OCI-LY7 (cell line): ENCODE measurements at regions not wholly inside any gene's neighbourhood (a gene's known extent, or its start where the extent isn't known, plus 50 kb on each side); places are given as distances from the start of the nearest gene placed in this dataset.

Source experiments
- CTCF ChIP-seq: fragments of 200-600 bp; sonication (generic); conservative IDR thresholded peaks from 2 replicates; pipeline ENCODE4 v1.5.1; 2014; ENCODE audit warnings: mild to moderate bottlenecking, antibody characterized with exemption, low read length, moderate library complexity, mixed read lengths
- EZH2phosphoT487 ChIP-seq: fragments of 200-600 bp; sonication (generic); IDR thresholded peaks from 2 replicates; pipeline ENCODE4 v1.6.1; 2018; ENCODE audit warnings: low read depth, borderline replicate concordance, mild to moderate bottlenecking, mixed run types, antibody characterized with exemption, low read length, moderate library complexity, mixed read lengths

- TF ChIP-seq CTCF (no peak), EZH2phosphoT487 (no peak)
Measured at GRCh38 chr2:116585669-116586327, 1228.7 kb upstream of the DDX18 start.
